NCI-H1930 (cell line): ENCODE measurements at regions not wholly inside any gene's neighbourhood (a gene's known extent, or its start where the extent isn't known, plus 50 kb on each side); places are given as distances from the start of the nearest gene placed in this dataset.
"Not testable (repeated sequence)": the region's sequence is repeated elsewhere in the genome, so short reads cannot be mapped to it uniquely, and the experiment has no call there.

Source experiments
- DNase-seq, 2 experiments: peaks; one replicate each; lab custom pipeline; 2025; lab: John Stamatoyannopoulos, UW

GRCh38 chrX:127207326-127207725 is 387.8 kb downstream of the PRR32 start:
- no peak for DNase-seq

GRCh38 chrX:127221821-127222220 is 402.3 kb downstream of the PRR32 start:
- DNase-seq, result not testable (repeated sequence)

GRCh38 chrX:127243654-127244053 is 424.1 kb downstream of the PRR32 start:
- no peak for DNase-seq

- DNase-seq, result no peak
Observed at GRCh38 chrX:127259742-127260141, 440.2 kb downstream of the PRR32 start.

- no peak for DNase-seq
Observed at GRCh38 chrX:127276326-127276725, 456.8 kb downstream of the PRR32 start.

- no peak for DNase-seq
Observed at GRCh38 chrX:127300511-127300910, 481.0 kb downstream of the PRR32 start.

- DNase-seq, result no peak
Observed at GRCh38 chrX:127302841-127303240, 483.3 kb downstream of the PRR32 start.

GRCh38 chrX:127305013-127305412 is 485.5 kb downstream of the PRR32 start:
- DNase-seq, result no peak

GRCh38 chrX:127306262-127306661 is 486.7 kb downstream of the PRR32 start:
- DNase-seq, result no peak

- no peak for DNase-seq
Observed at GRCh38 chrX:127313635-127314034, 494.1 kb downstream of the PRR32 start.

- DNase-seq, result no peak
Observed at GRCh38 chrX:127317159-127317558, 497.6 kb downstream of the PRR32 start.

GRCh38 chrX:127324128-127324527 is 504.6 kb downstream of the PRR32 start:
- no peak for DNase-seq
